GM19395 (cell line): ENCODE measurements at regions not wholly inside any gene's neighbourhood (a gene's known extent, or its start where the extent isn't known, plus 50 kb on each side); places are given as distances from the start of the nearest gene placed in this dataset.
"Not testable (repeated sequence)": the region's sequence is repeated elsewhere in the genome, so short reads cannot be mapped to it uniquely, and the experiment has no call there.

ENCODE experiments used
- ATAC-seq: cut with Tn5 transposase; IDR thresholded peaks from one replicate; pipeline ENCODE4 v1.9.1; 2021; ENCODE audit warnings: mild to moderate bottlenecking, moderate library complexity; ENCODE audit not compliant: unreplicated experiment

GRCh38 chr12:90710711-90711110 lies 244.3 kb downstream of the CCER1 start:
- ATAC-seq: no peak

DNA sequence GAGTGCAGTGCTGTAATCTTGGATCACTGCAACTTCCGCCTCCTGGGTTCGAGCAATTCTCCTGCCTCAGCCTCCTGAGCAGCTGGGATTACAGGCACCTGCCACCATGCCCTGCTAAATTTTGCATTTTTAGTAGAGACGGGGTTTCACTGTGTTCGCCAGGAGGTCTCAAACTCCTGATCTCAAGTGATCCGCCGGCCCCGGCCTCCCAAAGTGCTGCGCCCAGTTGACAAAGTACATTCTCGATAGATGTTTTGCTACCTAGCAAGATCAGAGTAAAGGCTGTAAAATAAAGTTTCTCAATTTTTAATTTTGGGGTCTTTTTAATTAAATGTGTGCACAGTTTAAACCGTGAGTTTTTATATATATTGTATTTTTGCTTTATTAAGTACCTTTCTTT lies 248.9 kb downstream of the CCER1 start:
- ATAC-seq: no peak

GRCh38 chr12:90695415-90695814 lies 259.6 kb downstream of the CCER1 start:
- no peak for ATAC-seq

DNA sequence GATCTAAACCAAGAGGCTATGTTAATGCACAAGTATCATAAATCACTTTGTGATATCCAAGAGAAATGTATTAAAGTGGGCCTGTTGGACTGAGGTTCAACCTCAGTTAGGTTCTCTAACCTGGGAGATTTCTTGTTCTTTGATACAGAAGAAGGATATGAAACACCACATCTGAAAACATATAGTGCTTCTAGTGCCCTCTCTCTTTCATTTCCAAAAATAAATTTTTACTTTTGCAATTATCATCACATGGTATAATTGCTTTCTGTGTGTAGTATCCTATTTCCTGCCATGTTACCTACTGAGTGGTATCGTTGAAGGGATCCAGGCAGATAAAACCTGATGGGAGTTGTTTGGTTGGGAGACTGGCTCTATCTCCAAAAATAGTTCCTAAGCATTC lies 264.9 kb downstream of the CCER1 start:
- peak; percentile 77 for ATAC-seq

DNA sequence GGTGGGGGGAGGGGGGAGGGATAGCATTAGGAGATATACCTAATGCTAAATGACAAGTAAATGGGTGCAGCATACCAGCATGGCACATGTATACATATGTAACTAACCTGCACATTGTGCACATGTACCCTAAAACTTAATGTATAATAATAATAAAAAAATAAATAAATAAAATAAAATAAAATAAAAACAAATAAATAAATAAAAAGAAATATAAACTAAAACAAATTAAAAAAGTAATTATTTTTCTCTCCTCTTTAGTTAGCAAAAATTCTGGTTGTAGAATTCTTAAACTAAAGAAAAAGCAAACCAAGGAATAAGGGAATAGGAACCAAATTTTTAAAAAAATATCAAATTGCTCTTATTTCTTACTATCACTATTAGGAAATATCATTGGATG lies 267.3 kb downstream of the CCER1 start:
- not testable (repeated sequence) for ATAC-seq

GRCh38 chr12:90683871-90684270 lies 271.1 kb downstream of the CCER1 start:
- ATAC-seq: no peak

- ATAC-seq: no peak
These were observed 272.6 kb downstream of the CCER1 start for GRCh38 chr12:90682398-90682797.

GRCh38 chr12:90679674-90680073 lies 275.3 kb downstream of the CCER1 start:
- no peak for ATAC-seq

GRCh38 chr12:90677552-90677951 lies 277.4 kb downstream of the CCER1 start:
- no peak for ATAC-seq

- no peak for ATAC-seq
These were observed 277.9 kb downstream of the CCER1 start for GRCh38 chr12:90677055-90677454.

GRCh38 chr12:90675106-90675505 lies 279.9 kb downstream of the CCER1 start:
- ATAC-seq: no peak

GRCh38 chr12:90672081-90672480 lies 282.9 kb downstream of the CCER1 start:
- ATAC-seq: no peak

DNA sequence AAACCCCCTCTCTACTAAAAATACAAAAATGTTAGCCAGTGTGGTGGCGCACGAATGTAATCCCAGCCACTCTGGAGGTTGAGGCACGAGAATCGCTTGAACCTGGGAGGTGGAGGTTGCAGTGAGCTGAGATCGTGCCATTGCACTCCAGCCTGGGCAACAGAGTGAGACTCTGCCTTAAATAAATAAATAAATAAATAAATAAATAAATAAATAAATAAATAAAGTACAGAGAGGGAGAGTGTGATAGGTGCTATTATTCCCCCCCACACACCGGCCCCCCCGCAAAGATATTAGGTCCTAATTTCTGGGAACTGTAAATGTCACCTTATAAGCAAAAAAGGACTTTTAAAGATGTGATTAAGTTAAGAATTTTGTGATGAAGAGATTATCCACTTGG lies 291.0 kb downstream of the CCER1 start:
- ATAC-seq: not testable (repeated sequence)

DNA sequence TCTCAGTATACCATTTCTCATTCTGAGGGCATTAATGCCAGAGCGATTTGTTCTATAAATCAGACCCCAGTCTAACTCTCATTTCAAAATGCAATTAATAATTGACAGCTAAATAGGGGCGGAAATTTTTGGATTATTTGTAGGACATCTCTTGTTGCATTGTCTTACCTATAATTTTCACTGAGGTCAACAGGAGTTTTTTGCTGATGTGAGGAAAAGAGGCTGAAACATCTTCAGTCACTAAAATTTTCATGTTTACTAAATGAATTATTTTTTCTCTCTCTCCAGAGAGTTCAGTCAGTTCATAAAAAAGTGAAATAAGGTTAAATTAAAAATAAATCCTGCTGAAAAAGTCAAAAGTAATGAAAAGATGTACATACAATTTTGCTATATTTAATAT lies 295.9 kb downstream of the CCER1 start:
- ATAC-seq: no peak

DNA sequence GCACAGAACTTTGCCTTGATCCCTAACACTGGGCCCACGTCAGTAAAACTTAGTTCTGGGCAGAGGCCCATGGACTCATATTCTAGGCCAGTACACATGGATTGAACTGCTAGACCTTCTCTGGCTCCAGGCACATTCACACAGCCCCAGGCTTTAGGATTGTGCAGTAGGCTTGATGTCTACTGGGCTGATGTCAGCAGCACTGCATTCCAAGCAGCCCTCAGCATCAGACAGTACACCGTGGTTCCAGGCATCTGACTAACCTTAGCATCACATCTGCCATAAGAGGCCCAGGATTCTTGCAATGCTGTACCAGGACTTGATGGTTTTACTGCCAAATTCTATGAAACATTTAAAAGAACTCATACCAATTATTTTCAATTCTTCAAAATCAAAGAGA lies 301.9 kb downstream of the CCER1 start:
- no peak for ATAC-seq

- ATAC-seq: no peak
These were observed 302.7 kb downstream of the CCER1 start for GRCh38 chr12:90652280-90652679.

DNA sequence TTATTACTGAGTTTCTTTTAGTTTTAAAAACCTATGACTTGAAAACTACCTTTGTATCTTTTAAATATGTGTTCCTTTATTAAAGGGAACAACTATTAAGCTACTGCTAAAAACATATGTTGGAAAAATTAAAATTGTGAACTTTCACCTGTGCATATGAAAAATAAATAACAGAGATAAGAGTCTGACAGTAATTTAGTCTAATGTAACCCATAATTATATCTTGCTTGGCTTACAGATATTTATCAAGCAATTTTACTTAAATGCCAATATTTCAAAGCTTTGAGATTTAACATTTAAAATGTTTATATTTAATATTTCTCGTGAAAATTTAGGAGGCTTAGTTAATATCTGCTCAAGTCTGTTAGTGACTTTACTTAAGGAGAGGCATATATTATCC lies 309.8 kb downstream of the CCER1 start:
- no peak for ATAC-seq

DNA sequence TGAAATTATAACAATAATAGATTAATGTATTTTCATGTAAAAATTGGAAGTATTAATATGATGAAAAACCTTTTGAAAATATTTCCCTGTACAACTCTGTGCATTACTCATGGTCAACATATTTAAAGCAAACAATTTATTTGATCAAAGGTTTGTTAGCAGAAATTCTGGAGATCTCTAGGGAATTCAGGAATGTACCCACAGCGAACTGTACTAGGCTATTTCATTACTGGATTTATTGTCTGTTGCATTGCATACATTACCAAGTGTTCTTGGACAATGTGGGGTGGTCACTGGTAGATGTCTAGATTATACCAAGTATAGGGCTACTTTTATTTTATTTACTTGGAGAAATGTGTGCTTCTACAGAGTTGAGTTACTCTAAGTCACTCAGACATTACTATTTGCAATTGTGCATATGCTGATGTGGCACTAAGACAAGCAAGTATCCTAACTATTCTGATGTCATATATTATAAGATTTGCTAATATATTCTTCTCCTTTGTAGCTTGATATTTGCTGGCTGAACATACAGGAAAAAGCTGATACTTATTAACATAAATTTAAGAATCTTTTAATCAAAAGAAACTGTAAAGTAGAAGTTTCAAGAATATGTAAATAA lies 323.3 kb downstream of the CCER1 start:
- no peak for ATAC-seq

GRCh38 chr12:90630006-90630405 lies 325.0 kb downstream of the CCER1 start:
- ATAC-seq: no peak

GRCh38 chr12:90628213-90628612 lies 326.8 kb downstream of the CCER1 start:
- no peak for ATAC-seq

GRCh38 chr12:90627180-90627896 lies 327.6 kb downstream of the CCER1 start:
- ATAC-seq: no peak

DNA sequence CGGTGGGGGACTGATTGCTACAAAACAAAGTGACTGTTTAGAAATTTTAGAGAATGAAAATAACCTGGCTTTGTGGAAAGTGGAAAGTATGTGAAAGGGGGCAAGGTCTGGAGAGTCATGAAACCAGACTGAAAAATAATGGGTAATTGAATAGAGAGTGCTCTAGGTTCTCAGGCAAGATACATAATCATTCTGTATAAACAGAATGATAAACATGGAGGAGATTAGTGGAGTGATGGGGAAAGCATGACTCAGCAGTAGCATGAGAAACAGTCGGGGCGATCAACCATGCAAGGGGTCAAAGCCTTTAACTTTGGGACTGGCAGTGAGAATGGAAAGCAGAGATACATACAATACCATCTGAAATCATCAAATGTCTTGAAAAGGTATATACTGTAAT lies 332.5 kb downstream of the CCER1 start:
- ATAC-seq: no peak

GRCh38 chr12:90621927-90622326 lies 333.0 kb downstream of the CCER1 start:
- no peak for ATAC-seq
